HG03558 (cell line): ENCODE measurements at regions not wholly inside any gene's neighbourhood (a gene's known extent, or its start where the extent isn't known, plus 50 kb on each side); places are given as distances from the start of the nearest gene placed in this dataset.

ENCODE experiments used
- ATAC-seq: cut with Tn5 transposase; IDR thresholded peaks from one replicate; pipeline ENCODE4 v1.9.1; 2021; ENCODE audit warnings: moderate number of reproducible peaks; ENCODE audit not compliant: unreplicated experiment; ENCODE audit errors: extremely low read depth

DNA sequence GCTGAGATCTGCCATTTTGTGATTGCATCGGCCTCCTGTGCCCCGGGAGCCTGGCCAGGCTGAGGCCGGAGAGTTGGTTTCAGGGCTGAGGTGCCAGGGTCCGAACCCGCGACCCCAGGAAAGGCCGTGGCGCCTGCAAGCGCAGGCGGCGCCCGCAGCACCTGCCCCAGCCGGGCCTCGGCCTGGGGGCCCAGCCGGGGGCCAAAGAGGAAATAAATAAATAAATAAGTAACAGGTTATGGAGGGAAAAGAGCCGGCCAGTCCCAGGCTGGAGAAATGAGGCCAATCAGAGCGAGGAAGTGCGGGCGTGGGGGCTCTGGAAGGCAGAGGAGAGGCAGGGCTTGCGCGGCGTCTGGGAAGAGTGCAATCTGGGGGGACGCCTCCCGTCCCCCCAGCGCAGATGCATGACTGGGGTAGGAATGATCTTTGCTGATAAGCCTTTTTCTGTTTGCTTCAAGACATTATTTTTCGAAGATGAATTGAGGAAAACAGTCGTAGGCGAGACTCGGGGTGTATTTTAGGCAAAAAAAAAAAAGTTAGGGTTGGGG, 145.6 kb upstream of the ZNF536 start:
- ATAC-seq = no peak

DNA sequence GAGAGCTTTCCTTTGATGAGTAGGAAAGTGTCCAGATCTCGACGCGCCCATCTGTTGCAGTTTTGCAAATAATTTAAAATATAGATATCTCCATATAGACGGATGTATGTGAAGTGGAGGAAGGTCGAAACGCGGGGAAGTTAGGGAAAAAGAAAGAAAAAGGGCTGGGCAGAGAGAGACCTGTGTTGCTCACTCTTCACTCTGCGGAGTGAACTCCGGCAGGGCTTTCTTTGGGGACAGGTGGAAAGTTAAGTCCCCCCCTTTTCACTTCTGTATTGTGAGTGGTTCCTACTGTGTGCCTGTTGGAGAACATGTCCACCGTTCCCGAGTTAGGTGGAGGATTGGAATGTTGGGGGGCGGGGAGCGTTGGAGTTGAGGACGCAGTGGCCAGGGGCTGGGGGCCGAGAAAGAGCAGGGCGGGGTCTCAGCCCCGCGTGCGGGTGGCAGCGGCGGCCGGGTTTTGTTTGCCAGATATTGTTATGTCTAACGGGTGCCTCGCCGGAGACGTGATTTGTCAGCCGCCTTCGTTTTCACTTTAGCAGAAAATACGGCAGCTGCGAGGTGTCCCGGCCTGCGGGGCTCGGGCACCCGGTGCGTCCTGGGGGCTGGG, 145.1 kb upstream of the ZNF536 start:
- no peak for ATAC-seq

DNA sequence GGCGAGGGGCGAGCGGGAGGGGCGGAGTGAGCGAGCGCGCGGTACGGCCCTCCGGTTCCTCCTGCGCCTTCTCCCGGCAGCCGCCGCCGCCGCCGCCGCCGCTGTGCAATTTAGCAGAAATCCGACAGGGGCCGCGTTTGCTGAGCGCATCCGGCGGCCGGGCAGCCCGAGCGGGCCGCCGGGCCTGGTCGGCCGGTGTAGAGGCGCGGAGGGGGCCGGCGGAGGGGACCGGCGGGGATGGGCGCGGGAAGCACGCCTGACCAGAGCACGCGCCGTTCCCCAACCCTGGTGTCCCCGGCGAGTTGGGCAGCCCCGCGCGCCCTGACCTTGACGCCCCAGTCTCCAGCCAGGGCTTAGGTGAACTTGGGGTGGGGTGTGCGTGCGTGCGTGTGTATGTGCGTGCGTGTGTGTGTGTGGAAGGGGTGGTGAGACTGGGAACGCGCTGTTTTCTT, 144.5 kb upstream of the ZNF536 start:
- ATAC-seq = no peak

DNA sequence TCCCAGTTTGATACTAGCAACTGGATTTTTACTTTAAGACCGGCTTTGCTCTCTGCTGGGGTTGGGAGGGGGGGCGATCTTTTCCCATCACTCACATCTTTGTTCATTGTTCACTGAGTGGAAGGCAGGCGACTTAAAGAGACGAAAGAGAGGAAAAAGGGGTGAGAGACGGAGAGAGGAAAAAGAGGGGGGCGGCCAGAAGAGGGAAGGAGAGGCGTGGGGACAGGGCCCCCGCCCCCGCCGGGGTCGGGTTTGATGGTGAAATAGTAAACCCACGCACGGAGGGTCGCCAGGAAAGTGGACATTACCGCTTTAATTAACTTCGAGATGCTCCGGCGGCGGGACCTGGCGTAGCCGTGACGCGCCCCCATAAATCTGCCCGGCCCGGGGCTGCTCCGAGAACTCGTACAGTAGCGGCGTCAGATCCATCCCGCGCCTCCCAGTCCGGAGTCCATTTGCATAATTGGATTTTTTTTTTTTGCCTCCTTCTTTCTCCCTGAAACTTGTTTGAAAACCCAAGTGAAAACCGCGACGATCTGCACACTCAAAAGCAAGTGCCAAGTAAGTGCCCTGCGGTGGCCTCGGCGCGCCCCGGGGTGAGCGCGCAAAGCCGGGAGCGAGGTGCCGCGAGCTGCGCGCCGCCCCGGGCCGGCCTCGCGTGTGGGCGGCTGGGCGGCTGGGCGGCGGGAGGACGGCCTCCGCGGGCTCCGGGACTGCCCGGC, 143.9 kb upstream of the ZNF536 start:
- no peak for ATAC-seq

DNA sequence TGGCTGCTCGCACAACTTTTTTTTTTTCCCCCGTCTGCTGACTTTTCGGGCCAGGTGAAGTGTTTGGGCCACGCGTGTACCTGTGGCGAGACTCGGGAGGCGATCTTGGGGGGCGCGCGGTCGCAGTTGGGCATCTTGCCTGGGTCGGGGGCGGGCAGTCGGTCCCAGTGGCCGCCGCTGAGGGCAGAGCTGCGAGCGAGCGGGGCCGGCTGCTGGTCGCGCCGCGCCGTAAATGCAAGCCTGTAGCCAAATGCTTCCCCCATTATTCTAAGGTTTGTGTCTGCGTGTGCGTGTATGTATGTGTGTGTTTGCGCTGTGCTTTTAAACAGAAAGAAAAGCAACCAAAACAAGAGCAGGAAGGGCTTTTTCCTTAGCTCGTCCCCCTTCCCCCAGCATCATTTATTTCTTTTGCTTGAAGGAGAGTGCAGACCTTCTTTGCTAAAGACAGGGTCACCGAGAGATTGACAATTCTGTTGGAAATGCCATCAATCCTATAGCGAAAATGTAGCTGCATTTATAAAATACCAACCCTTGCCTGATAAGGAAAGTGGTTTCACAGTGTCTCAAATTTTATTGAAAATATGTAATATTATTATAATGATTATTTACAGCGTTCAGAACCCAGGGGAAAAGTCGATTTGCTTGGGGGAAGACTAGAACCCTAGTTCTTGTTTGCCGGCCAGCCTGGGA, 143.2 kb upstream of the ZNF536 start:
- no peak for ATAC-seq

DNA sequence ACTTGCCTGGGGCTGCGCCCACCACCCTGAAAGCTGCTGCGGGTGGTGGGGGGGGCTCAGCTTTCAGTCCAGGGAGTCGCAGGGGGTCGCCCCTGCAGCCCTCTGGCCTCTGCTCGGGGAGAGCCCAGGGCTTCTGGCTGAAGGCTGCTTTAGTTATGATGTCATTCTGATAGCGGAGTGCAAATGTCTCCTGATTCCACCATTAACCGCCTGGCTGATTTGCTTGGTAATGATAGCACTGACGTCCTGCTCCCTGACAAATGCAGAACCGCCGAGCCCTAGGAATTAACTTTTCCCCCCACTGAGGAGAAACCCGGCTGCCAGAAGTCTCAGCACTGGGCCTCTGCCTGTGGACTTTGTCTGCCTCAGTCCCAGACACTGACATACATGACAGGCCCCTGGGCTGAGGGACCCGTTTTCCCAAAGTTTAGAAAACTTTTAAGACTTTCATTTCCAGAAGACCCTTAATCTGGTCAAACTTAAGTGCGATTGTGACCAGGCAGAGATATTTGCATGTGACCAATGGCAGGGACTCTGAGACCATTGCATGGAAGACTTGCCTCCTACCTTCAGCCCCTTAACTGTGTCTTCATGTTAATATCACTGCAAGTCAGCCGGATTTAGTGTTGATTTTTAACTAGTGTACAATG, 142.5 kb upstream of the ZNF536 start:
- no peak for ATAC-seq

DNA sequence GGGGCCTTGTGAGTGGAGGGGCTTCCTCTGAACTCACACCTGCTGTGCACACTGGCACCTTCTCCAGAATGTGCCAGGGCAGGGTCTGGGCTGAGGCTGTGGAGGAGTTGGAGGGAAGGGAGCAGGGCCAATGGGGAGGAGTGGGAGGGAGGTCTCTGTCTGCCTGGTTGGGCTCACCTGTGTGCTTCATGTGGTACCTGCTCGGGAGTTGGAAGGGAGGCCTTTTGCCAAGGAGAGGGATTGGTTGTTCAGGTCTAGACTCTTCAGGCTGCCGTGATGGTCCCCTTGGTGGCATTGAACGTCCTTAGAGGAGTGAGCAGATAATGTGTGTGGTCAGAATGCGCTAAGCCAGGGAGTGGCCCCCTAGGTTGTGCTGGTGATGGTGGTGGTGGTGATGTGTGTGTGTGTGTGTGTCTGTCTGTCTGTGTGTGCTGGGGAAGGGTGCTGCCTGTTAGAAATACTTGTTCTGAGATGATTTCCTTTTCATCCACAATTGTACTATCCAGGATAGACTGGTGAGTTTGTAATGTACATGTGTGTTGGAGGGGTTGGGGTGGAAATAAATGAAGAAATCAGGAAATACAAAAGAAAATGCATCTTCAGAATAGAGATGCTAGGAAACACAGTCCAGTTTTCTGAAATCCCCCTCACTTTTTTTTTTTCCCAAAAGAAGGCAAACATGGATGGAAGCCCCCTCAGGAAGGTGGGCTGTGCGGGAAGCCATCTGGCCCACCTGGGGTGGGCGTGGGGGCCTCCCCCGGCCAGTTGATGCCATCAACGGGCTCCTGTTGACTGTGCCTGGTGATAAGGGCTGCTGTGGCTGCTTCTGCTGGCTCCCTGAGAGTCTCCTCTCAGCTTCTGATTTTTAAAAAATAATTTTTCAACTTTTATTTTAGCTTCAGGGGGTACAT, 140.5 kb upstream of the ZNF536 start:
- ATAC-seq = no peak

DNA sequence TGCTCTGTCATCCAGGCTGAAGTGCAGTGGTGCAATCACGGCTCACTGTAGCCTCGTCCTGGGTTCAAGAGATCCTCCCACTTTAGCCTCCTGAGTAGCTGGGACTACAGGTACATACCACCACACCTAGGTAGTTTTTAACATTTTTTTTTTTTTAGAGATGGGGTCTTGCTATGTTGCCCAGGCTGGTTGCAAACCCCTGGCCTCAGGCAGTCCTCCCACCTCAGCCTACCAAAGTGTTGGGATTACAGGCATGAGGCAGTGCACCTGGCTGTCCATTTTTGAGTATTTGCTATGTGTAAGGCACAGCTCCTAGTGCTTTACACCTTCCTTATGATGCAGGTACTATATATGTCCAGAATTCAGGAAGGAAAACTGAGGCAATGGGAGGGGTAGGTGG, 138.8 kb upstream of the ZNF536 start:
- no peak for ATAC-seq

DNA sequence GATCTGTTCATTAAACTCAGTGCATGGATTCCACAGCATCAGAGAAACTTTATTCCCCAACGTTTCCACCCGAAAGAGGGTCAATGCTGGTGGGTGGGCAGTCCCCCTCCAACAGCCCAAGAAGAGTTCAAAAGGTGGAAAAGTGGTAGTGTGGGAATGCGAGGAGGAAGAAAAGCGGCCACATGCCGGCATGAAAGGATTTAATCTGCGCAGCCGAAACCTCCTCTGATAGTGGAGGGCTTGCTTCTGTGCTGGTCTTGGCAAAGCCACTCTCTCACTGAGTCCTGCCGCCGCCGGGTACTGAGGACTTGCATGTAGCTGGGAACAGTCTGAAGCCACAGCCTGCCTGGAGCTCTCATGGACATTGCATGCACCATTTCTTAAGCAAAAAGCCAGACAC, 136.2 kb upstream of the ZNF536 start:
- ATAC-seq = no peak

DNA sequence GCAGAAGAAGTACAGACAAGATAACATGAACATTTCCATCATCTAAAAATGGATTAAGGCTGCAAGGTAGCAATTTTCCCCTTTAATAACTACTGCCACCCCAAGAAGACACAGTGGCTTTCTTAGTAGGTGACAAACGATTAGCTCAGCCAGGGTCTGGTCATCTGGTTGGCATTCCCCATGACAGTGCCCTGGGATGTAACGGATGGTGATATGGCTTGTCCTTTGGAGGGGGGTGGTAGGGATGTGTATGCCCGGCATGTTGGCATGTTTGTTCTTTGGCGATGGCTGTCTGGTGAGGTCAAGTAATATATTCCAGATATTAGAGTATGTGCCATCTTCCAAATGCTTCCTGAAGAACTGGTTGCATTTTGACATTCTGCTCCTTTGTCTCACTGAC, 135.6 kb upstream of the ZNF536 start:
- no peak for ATAC-seq

DNA sequence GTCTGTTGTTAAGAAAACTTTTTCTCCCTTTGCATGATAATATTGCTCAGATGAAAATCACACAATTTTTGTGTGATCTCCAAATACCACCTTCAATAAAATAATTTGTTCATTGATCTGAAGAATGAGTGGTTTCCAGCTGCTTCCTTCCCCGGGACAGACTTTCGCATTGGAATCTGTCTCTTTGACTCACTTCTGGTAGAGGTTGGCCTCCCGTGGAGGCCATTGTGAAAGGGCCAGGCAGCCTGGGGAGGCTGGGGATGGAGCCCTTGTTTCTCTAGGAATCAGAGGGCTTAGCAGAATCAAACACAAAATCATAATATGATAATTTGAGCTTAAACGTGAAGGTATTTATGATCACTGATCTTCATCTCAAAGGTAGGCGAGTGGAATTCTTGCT, 135.0 kb upstream of the ZNF536 start:
- no peak for ATAC-seq

DNA sequence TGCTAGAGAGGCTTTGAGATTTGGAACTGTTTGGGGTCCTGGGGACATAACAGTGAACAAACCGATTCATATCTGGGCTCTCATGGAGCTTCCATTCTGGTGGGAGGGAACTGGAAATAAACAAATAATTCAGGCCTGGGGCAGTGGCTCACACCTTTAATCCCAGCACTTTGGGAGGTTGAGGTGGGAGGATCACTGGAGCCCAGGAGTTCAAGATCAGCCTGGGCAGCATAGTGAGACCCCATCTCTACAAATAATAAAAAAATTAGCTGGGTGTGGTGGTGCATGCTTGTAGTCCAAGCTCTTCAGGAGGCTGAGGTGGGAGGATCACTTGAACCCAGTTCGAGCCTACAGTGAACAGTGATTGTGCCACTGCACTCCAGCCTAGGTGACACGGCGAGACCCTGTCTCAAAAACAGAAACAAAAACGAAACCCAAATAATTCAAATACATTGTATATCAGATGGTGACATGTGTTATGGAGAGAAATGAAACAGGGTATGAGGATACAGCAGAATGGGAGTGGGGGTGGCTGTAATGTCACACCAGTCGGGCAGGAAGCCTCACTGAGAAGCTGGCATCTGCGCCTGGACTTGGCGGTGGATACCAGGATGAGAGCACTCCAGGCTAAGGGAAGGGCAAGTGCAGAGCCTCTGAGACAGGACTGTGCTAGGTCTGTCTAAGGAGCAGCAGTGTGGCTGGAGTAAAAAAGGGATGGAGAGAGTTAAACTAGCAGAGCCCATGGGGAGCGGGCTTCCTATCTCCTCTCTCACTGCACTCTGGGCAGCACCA, 131.1 kb upstream of the ZNF536 start:
- no peak for ATAC-seq

DNA sequence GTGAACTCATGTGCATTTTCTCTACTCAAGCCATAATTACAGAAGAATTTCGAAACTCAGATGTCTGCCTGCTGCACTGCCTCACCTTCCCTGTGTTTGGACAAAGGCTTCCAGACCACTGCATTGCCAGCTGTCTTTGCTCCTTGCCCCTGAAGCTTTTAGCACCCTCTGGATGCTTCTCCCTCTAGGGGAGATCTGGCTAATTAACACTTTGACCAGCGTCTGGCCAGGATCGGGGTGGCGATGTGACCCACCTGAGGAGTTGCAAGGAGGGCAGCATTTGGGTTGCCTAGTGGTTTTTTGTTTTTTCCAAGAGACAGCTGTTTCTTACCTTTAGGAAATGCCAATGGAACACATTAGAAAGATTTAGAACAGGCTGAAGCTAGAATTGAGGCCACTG, 127.7 kb upstream of the ZNF536 start:
- no peak for ATAC-seq

DNA sequence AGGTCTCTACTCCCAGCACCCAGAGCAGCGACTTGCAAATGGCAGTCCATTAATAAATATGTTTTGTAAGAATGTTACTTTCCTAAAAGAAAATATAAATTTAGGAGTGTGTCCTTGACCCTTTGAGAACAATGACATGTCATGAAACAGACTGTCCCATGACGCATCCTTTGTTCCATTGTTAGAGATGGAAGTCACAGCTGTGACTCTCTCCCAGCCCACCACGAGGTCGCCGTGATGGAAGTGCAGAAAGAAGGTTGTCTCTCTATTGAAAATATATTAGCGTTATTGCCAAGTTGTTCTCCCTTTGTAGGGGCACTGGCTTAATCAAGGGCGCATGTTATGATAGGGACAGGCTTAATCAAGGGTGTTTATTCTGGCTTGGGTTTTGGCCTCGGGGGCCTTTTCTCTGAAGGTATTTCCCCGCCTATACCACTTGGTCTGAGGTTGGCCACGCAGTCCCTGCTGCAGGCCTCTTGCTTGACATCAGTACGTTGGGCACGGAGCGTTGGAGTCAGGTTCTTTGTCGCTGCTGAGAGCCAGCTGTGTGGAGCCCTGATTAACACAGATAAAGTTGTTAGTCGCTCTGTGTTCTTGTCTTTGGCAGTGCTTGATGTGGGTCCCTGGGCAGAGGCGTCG, 126.7 kb upstream of the ZNF536 start:
- no peak for ATAC-seq

DNA sequence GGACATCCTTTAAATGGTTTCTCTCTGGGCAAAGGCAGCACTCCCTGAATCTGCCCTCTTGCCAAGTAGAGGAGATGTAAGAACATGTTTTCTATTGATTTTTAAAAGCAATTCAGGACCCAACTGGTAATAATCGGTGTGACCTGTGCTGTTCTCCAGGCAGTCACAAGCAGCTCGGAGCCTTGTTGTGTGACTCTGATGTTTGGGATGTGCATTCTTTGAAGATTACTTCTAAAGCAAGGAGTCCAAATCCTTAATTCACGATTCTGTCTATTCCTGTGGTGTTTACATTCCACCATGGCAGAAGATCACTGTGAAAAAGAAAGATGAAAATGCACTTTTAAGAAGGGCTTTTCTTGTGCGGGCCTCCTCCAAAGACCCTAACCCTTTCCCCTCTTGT, 122.3 kb upstream of the ZNF536 start:
- ATAC-seq = no peak

DNA sequence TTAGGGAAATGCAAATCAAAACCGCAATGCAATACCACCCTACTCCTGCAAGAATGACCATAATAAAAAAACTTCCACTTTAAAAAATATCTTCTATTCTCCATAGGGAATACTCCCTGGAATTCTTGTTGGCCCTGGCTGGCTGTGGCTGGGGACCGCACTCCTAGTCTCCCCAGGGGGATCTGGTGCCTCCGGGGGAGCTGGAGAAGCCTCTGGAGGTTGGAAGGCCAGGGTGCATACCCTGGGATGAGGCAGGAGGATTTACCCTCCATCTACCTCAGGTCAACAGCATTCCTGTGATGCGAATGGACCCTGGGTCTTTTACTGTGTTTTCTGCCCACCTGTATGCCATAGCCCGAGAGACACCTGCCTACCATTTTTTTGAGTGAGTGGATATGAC, 120.0 kb upstream of the ZNF536 start:
- ATAC-seq = no peak

DNA sequence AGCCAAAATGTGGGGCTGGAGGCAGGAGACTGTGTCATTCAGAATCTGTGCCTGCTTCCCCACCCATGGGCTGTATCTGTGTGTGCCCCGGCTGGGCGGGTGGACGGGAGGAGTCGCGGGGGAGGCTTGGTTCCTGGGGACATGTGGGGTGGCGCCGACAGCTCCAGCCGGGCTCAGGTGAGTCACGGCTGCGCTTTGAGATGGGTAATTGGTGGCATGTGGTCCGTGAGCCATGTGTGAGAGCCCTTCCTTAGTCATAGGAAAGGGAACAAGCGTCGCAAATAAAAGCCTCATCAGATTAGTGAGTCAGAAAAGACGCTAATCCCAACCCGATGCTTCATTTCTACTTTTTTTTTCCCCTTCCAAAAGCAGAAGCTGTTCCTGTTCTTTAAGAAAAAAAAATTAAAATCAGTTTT, 118.6 kb upstream of the ZNF536 start:
- ATAC-seq = no peak

DNA sequence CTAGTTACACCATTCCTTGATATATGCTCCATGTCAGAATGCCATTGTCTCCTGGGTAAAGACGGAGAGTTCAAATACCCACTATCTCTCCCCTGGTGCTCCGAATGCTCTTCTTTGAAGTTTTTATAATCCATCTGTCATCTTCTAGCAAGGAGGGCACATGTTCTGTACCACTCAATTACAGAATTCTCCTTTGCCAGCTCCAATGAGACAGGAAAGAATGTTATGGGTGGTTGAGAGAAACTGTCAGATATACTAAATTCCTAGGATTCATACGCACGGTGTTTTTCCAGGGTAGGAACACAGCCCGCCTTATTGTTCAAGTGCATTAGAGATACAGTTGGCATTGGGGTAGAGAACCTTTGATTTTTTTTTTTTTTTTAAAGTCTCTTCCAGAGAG, 118.0 kb upstream of the ZNF536 start:
- no peak for ATAC-seq

DNA sequence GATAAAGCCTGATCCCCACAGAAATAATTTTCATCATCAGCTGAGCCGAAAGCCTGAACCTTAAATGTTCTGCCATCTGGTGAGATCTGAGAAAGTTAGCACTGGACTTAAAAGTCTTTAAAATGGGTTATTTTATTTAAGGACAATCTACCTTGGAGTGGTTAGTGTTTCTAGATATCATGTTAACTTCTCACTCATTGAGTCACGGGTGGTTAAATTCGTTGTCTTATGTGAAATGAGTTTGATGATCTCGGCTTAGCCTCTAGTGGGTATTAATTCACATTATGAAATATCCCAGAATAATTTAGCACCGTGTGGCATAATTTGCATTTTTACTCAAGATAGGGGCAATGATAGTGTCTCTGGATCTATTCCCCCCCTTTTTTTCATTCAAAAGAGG, 117.4 kb upstream of the ZNF536 start:
- ATAC-seq = no peak
